HG02938 (cell line): ENCODE measurements at regions not wholly inside any gene's neighbourhood (a gene's known extent, or its start where the extent isn't known, plus 50 kb on each side); places are given as distances from the start of the nearest gene placed in this dataset.

Experiments used
- ATAC-seq: cut with Tn5 transposase; IDR thresholded peaks from one replicate; pipeline ENCODE4 v1.9.1; 2021; ENCODE audit warnings: mild to moderate bottlenecking, moderate library complexity; ENCODE audit not compliant: unreplicated experiment

DNA sequence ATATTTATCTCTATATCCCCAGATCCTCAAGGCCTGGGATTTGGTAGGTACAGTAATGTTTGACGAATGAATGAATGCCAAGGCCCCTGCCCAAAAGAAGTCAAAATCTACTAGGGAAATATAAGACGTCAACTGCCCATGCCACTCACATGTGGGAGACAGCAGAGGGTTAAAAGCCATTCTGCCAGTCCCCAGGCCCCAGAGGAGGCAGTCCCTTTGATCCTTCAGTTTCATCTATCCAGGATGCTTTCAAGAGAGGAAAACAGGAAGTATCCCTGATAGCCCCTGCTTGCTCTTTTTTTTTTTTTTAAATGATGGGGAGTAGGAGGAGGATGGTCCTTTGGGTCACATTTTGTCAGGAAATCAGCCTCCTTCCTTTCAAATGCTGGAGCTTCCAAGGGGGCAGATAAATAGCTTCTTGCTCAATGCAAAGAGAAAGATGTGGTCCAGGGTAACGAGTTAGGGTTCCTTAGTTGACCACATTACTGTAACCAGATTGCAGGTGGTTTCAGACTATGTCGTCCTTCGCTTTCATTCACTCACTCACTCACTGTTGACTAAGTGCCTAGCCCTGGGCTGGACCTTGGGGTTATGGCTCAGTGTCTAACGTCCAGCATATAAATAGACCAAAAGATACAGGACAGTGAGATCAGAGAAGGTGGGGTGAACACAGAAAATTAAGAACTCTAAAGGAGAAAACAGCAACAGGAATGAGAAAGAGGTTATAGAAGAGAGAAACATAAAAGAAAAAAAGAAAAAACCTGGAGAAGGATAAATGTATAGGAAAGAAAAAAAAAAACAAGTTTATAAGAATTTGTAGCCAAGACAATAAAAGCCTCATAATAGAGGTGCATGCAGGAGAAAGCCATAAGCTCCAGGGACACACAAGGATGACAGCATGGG is 64.6 kb upstream of the PIM1 start:
- ATAC-seq = no peak

DNA sequence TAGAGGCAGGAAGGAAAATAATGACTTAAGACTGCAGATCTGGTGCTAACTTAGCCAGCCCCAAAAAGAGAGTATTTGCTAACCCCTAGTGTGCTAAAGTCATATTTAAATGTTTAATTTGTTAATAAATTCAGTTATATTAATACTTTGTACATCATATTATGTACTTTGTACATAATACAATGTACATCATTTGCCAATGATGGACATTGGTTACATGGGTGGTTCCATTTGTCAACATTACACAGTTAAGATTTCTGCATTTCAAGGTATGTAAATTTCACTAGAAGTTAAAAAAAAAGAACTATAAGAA is 63.9 kb upstream of the PIM1 start:
- ATAC-seq = no peak

DNA sequence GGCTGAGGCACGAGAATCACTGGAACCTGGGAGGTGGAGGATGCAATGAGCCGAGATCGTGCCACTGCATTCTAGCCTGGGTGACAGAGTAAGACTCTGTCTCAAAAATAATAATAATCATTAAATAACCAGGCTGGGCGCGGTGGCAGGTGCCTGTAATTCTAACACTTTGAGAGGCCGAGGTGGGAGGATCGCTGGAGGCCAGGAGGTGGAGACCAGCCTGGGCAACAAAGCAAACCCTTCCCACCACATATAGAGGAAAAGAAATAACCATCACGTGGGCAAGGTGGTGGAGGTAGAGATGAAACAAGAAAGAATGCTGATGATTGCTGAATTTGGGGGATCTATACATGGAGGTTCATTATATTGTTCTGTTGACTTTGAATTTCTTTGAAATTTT is 63.4 kb upstream of the PIM1 start:
- ATAC-seq = no peak

DNA sequence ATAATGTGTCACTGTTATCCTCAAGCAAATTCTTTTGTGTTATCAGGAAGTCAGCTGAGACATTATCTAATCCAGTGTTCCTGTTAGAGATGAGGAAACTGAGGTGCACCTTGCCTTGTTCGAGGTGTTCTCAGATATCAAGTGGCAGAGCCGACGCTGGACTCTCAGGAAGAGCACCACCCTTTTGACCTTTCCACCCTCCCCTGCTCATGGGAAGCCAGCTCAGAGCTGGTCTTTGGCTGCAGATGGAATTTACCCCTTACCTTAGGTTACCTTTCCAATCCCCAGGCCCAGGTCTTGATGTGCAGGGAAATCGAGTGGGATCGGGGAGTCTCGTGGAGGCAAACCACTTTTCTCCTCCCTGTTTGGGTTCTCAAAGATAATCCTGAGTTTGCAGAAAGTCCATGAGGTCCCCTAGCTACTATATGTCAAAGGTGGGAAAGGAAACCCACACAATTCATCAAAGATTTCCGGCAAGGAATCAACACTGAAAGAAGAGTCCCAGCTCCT is 62.9 kb upstream of the PIM1 start:
- no peak for ATAC-seq

DNA sequence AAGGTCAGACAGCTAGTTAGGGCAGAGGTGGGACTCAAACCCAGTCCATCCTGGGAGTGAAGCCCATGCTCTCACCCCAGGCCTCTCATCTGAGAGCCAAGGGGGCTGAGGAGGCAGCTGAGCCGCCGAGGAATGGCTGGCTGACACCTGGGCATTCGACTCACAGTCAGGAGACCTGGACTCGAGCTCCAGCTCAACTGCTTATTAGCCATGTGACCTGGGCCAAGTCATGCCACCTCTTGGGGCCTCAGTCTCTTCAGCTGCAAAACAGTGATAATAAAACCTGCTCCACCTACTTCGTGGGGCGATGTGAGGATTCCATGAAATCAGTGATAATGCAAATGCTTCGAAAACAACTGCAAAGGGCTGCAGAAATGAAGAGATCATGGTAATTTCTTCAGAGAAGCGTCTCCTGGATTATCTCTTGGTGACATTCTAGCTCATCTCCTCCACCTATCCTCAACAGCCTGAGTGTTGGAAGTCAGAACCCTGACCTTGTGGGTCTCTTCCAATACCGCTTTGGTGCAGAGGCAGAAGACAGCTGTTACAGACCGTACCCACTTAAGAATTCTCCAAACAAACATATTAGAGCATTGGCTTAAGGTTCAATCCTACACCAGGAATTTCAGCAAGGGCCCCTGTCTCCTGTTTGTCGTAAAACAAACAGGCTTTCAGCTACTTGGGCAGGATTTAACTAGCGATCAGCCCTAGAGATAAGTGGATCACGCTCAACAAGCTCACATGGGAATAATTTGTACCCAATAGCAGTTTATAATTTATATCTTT is 60.0 kb upstream of the PIM1 start:
- no peak for ATAC-seq

DNA sequence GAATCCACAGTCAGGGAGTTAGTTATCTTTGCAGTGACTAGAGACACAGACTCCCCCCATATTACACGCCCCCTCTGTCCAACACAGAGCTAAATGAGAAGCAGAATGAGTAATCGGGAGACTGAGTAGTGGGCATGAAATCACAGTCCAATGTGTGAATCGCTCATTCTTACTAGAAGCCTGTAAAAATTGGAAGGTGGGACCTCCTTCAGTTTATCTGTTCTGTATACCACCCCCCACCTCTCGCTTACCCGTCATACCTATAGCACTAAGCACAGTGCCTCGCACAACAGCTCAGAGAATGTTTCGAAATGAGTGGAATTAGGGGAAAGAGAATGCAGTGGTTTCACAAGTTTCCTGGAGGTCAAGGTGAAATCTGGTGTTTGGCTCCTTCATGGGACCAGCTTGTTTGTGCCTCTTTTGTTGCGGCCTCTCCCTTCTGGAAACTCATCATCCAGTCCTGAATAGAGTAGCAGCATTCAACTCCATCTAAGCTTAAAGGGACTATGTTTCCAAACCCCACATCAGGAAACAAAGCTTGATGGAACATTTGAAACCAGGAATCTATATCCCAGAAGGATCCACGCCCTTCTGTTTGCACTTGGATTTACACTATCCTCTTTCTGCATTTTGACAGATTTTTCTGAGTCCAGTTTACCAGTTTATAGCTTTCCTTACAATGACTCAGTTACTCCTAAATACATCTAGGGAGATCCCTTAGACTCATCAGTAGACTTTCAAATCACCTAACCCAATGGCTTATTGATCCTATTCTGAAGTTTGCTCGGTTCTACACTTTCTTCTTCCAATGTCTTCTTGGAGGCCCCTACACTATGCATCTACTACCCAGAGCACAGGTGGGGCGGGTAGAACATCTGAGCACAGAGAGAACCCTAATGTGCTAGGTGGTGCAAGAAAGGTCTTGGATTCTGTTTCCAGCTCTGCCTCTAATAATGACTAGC is 59.2 kb upstream of the PIM1 start:
- ATAC-seq = no peak

DNA sequence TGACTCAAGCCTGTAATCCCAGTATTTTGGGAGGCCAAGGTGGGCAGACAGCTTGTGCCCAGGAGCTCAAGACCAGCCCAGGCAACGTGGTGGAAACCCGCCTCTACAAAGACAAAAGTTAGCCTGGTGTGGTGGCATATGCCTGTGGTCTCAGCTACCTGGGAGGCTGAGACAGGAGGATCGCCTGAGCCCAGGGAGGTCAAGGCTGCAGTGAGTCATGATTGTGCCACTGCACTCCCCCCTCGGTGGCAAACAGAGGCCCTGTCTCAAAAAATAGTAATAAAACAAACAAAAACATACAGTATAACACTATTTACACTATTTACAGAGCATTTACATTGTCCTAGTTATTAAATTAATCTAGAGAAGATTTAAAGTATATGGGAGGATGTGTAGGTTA is 56.0 kb upstream of the PIM1 start:
- no peak for ATAC-seq

DNA sequence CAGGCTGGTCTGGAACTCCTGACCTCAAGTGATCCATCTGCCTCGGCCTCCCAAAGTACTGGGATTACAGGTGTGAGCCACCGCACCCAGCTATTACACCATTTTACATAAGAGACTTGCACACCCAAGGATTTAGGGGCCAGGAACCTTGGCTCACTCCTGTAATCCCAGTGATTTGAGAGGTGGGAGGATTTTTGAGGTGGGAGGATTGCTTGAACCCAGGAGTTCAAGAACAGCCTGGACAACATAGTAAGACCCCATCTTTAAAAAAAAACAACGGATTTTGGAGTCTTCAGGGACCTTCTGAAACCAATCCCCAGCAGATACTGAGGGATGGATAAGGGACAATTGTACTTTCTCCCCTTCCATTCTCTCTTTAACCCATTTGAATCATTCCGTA is 55.3 kb upstream of the PIM1 start:
- ATAC-seq = no peak

DNA sequence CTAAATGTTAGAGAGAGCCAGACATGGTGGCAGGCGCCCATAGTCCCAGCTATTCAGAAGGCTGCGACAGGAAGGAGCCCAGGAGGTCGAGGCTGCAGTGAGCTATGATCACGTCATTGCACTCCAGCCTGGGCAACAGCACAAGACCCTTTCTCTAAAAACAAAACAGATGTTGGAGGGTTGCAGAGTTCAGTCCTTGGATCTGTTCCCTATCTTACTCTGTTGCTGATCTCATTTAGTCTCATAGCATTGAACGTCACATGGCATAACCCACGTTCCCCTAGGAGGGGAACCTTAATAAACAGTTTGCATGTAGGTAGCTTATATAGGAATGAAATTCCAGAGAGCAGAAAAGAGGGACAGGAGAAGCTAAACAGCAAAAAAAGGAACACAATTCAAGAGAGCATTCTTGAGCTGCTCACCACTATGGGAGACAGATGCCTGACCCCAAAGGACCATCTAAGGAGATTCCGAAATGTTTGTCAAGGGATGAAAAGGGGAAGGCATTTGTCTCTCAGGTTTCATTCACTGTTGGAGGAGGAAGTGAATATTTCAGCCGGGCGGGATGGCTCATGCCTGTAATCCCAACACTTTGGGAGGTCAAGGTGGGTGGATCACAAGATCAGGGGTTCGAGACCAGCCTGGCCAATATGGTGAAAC is 54.6 kb upstream of the PIM1 start:
- no peak for ATAC-seq

DNA sequence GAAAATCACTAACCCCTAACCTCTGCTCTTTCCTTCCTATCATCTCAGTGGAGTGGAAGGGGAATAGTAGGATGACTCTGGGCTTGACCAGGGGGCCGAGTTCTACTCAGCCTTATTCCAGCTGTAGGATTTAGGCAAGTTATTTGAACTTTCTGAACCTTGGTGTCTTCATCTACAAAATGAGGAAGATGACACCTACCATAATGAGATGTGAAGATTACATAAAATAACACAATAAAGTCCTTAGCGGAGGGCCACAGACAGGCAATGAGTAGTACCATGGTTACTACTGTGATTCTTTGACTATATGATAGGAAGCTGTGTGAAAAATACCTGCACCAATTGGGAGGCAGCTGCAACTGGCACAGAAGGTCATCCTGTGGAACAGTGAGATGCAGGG is 53.6 kb upstream of the PIM1 start:
- no peak for ATAC-seq

DNA sequence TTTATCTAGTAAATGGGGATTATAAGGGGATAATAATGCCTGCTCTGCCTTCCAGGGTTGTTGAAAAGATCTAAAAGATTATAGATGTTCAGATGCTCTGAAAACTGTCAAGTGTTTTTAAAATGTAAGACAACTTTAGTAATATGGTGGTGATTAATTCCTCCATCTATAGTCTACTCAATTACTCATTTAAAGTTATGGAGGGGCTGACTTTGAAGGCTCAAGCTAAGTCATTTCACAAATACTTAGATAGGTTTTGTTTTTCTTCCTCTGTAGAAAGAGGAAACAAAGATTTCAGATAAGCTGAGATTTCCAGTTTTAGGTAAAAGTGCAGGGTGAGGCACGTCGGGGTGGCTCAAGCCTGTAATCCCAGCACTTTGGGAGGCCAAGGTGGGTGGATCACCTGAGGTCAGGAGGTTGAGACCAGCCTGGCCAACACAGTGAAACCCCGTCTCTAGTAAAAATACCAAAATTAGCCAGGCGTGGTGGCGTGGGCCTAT is 50.5 kb upstream of the PIM1 start:
- no peak for ATAC-seq
